Smooth muscle cell (in vitro differentiated cells): ENCODE measurements at regions not wholly inside any gene's neighbourhood (a gene's known extent, or its start where the extent isn't known, plus 50 kb on each side); places are given as distances from the start of the nearest gene placed in this dataset.

Experiments used
- DNase-seq: peaks from one replicate; lab custom pipeline; 2025; ENCODE audit not compliant: unreplicated experiment; lab: John Stamatoyannopoulos, UW
- H2AFZ ChIP-seq: fragments of 200-600 bp; sonication (generic); 2 replicates; pipeline ENCODE4 v1.6.0; 2016; ENCODE audit warnings: antibody characterized with exemption, low read depth, mild to moderate bottlenecking
- H3F3A ChIP-seq: fragments of 200-600 bp; sonication (generic); 2 replicates; pipeline ENCODE4 v1.6.0; 2017; ENCODE audit warnings: antibody characterized with exemption, low read depth
- H3K27ac ChIP-seq: fragments of 200-600 bp; sonication (generic); 2 replicates; pipeline ENCODE4 v1.5.1; 2016; ENCODE audit warnings: low read depth, mild to moderate bottlenecking
- H3K27me3 ChIP-seq: fragments of 200-600 bp; sonication (generic); 2 replicates; pipeline ENCODE4 v1.6.1; 2016; ENCODE audit warnings: low read depth, mild to moderate bottlenecking
- H3K36me3 ChIP-seq: fragments of 200-600 bp; sonication (generic); 2 replicates; pipeline ENCODE4 v1.5.1; 2016; ENCODE audit warnings: low read depth
- H3K4me1 ChIP-seq: fragments of 200-600 bp; sonication (generic); 2 replicates; pipeline ENCODE4 v1.5.1; 2016; ENCODE audit warnings: low read depth
- H3K4me2 ChIP-seq: fragments of 200-600 bp; sonication (generic); 2 replicates; pipeline ENCODE4 v1.6.0; 2016; ENCODE audit warnings: mild to moderate bottlenecking
- H3K4me3 ChIP-seq: fragments of 200-600 bp; sonication (generic); 2 replicates; pipeline ENCODE4 v1.5.1; 2016; ENCODE audit warnings: mild to moderate bottlenecking
- H3K79me2 ChIP-seq: fragments of 200-600 bp; sonication (generic); 2 replicates; pipeline ENCODE4 v1.6.0; 2016; ENCODE audit warnings: low read depth, mild to moderate bottlenecking
- H3K9ac ChIP-seq: fragments of 200-600 bp; sonication (generic); 2 replicates; pipeline ENCODE4 v1.6.0; 2016; ENCODE audit warnings: low read depth
- H3K9me3 ChIP-seq: fragments of 200-600 bp; sonication (generic); replicated peaks from 2 replicates; pipeline ENCODE4 v1.5.1; 2016; ENCODE audit warnings: low read depth
- H4K20me1 ChIP-seq: fragments of 200-600 bp; sonication (generic); 2 replicates; pipeline ENCODE4 v1.6.0; 2016; ENCODE audit warnings: low read depth
- CTCF ChIP-seq: fragments of 200-600 bp; sonication (generic); IDR thresholded peaks from 2 replicates; pipeline ENCODE4 v1.5.1; 2017; ENCODE audit warnings: borderline replicate concordance, mild to moderate bottlenecking, antibody characterized with exemption; ENCODE audit not compliant: insufficient read depth, poor library complexity, severe bottlenecking
- WGBS: methylation state at CpG from one replicate; pipeline ENCODE4 v1.1.7; 2016; ENCODE audit warnings: low lambda C conversion rate; 5-methylcytosine and 5-hydroxymethylcytosine counted together

GRCh38 chr22:49356428-49356827, 471.2 kb downstream of the BRD1 start:
- DNase-seq = no peak
- no peak overlapping the region for H3K27ac ChIP-seq
- WGBS = 90% methylated on average over 3 of the region's 3 CpGs
- H2AFZ ChIP-seq = no peak overlapping the region
- H3K4me1 ChIP-seq = no peaks in the 10 kb centered on the region
- H3K36me3 ChIP-seq = no peaks in the 10 kb centered on the region
- H3K4me2 ChIP-seq = no peak overlapping the region
- no peaks in the 10 kb centered on the region for H3F3A ChIP-seq
- H3K9me3 ChIP-seq = no peaks in the 10 kb centered on the region
- H3K27me3 ChIP-seq = peaks cover 3% of the 10 kb centered on the region
- TF ChIP-seq CTCF = no peak
- H3K79me2 ChIP-seq = no peaks in the 10 kb centered on the region
- no peak overlapping the region for H3K9ac ChIP-seq
- H4K20me1 ChIP-seq = no peaks in the 10 kb centered on the region
- H3K4me3 ChIP-seq = no peak overlapping the region

DNA sequence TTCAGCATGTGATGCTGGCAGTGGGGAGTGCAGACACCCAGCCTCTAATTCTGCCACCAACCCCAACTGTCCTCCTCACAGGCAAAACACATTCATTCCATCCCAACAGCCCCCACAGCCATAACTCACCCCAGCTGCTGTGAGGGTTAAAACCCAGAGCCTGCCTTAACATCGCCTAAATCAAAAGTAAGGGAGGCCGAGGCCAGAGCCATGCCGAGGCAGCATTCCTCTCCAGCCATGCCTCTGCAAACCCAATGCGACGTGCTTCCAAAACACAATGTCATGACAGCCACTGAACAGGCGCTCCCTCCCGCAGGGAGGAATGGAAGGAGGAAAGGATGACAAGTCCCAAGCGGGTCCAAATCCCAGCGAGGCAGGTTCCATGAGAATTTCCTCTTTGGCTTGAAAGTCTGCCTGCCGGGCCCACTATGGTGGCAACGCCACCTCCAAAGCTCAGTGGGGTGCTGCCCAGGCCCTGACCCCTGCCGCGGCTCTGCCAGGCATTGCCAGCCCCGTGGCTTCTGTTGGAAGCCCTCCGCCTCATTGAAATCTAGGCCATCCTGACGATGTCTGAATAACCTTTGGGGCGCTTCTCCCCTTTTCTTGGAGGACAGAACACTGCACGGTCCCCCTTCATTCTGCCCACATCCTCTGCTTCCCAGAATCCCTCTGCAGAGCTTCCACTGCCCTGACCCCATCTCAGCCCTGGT, 472.3 kb downstream of the BRD1 start:
- H3K27me3 ChIP-seq = no peaks in the 10 kb centered on the region
- H3K9ac ChIP-seq = no peak overlapping the region
- H4K20me1 ChIP-seq = no peaks in the 10 kb centered on the region
- no peak overlapping the region for H3K4me2 ChIP-seq
- no peaks in the 10 kb centered on the region for H3K9me3 ChIP-seq
- H2AFZ ChIP-seq = no peak overlapping the region
- H3K4me3 ChIP-seq = no peak overlapping the region
- DNase-seq = no peak
- no peaks in the 10 kb centered on the region for H3K79me2 ChIP-seq
- WGBS = 90% methylated on average over 18 of the region's 18 CpGs
- no peaks in the 10 kb centered on the region for H3K4me1 ChIP-seq
- no peaks in the 10 kb centered on the region for H3F3A ChIP-seq
- no peak overlapping the region for H3K27ac ChIP-seq
- TF ChIP-seq CTCF = no peak
- no peaks in the 10 kb centered on the region for H3K36me3 ChIP-seq

DNA sequence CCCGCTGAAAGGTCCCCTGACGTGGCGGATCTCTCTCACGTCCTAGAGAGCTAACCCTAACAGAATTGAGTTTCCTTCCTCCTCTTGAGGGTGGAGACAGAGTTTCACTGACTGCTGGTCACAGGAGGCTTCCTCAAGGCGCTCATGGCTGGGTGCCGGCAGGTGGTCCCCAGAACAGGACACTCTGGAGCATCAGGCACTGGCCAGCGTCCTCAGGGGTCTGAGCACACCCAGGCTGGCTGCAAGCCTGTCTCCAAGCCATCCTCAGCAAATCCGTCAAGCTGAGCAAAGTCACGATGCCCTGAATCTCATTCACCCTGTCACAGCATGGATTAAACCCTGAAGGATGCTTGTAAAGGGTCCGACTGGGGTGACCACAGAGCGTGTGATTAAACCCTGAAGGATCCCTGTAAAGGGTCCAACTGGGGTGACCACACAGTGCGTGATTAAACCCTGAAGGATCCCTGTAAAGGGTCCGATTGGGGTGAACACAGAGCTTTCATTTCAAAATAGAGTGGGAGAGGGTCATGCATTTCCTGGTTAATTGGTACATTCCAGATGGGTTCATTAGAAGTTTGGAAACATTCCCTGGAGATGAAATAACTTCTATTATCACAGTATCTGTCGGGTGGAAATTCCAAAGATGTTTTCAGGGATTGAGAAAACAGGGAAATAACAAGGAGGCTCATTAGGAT, 473.0 kb downstream of the BRD1 start:
- DNase-seq = no peak
- H3K9me3 ChIP-seq = no peaks in the 10 kb centered on the region
- H4K20me1 ChIP-seq = no peaks in the 10 kb centered on the region
- no peak overlapping the region for H3K9ac ChIP-seq
- H3K4me3 ChIP-seq = no peak overlapping the region
- H3K4me2 ChIP-seq = no peak overlapping the region
- no peaks in the 10 kb centered on the region for H3K79me2 ChIP-seq
- 74% methylated on average over 14 of the region's 14 CpGs for WGBS
- H2AFZ ChIP-seq = no peak overlapping the region
- TF ChIP-seq CTCF = no peak
- no peaks in the 10 kb centered on the region for H3K27me3 ChIP-seq
- no peak overlapping the region for H3K27ac ChIP-seq
- H3K4me1 ChIP-seq = no peaks in the 10 kb centered on the region
- H3F3A ChIP-seq = no peaks in the 10 kb centered on the region
- no peaks in the 10 kb centered on the region for H3K36me3 ChIP-seq
